Panc1 (cell line): ENCODE measurements at regions not wholly inside any gene's neighbourhood (a gene's known extent, or its start where the extent isn't known, plus 50 kb on each side); places are given as distances from the start of the nearest gene placed in this dataset.

Experiments
- CTCF ChIP-seq: fragments of 450-650 bp; IDR thresholded peaks from 2 replicates; pipeline ENCODE4 v1.5.1; 2017; ENCODE audit warnings: mild to moderate bottlenecking
- POLR2AphosphoS5 ChIP-seq: IDR thresholded peaks from 2 replicates; pipeline ENCODE4 v1.6.1; 2012; ENCODE audit warnings: mild to moderate bottlenecking, low read depth, low read length, moderate library complexity
- REST ChIP-seq, 2 experiments: IDR thresholded peaks; 2 replicates each; pipeline ENCODE4 v1.6.1; 2011 to 2012; ENCODE audit warnings: low read depth in 2 of 2, control low read depth in 1 of 2, low read length in 1 of 2, mild to moderate bottlenecking in 1 of 2, moderate library complexity in 1 of 2; ENCODE audit not compliant: insufficient read depth in 1 of 2
- SIN3A ChIP-seq: IDR thresholded peaks from 2 replicates; pipeline ENCODE4 v1.6.1; 2012; ENCODE audit warnings: low read depth, mild to moderate bottlenecking, low read length, moderate library complexity, borderline replicate concordance; ENCODE audit not compliant: insufficient read depth

- TF ChIP-seq CTCF (no peak), REST (IDR thresholded peaks at IDR 0.05; ENCODE audit: insufficient read depth in 1 of 2, low read depth in 2 of 2, low read length in 1 of 2) (no peak), POLR2AphosphoS5 (no peak), SIN3A (no peak)
Observed at GRCh38 chr18:57205641-57206040, 58.8 kb downstream of the BOD1L2 start.
